GM12874 (cell line): ENCODE measurements at regions not wholly inside any gene's neighbourhood (a gene's known extent, or its start where the extent isn't known, plus 50 kb on each side); places are given as distances from the start of the nearest gene placed in this dataset.

ENCODE experiments used
- CTCF ChIP-seq: IDR thresholded peaks from 2 replicates; pipeline ENCODE4 v1.5.1; 2011; ENCODE audit warnings: low read depth, mild to moderate bottlenecking, control low read depth, low read length, moderate library complexity; ENCODE audit not compliant: insufficient read depth

- TF ChIP-seq CTCF: no peak
Measured at GRCh38 chr5:104312481-104312880, 749.9 kb upstream of the NUDT12 start.

- TF ChIP-seq CTCF: no peak
Measured at GRCh38 chr5:104305602-104306001, 743.0 kb upstream of the NUDT12 start.

GRCh38 chr5:104299998-104300706 is 737.6 kb upstream of the NUDT12 start:
- TF ChIP-seq CTCF: no peak

- no peak for TF ChIP-seq CTCF
Measured at GRCh38 chr5:104298518-104298917, 735.9 kb upstream of the NUDT12 start.

GRCh38 chr5:104297076-104297475 is 734.5 kb upstream of the NUDT12 start:
- TF ChIP-seq CTCF: no peak

- no peak for TF ChIP-seq CTCF
Measured at GRCh38 chr5:104295991-104296390, 733.4 kb upstream of the NUDT12 start.

- TF ChIP-seq CTCF: no peak
Measured at GRCh38 chr5:104283136-104283535, 720.5 kb upstream of the NUDT12 start.
